Activated naive CD4-positive, alpha-beta T cell (primary cell): ENCODE measurements at regions not wholly inside any gene's neighbourhood (a gene's known extent, or its start where the extent isn't known, plus 50 kb on each side); places are given as distances from the start of the nearest gene placed in this dataset.

Experiments used
- DNase-seq, 4 experiments: peaks; one replicate each; lab custom pipeline; 2025; lab: John Stamatoyannopoulos, UW

DNA sequence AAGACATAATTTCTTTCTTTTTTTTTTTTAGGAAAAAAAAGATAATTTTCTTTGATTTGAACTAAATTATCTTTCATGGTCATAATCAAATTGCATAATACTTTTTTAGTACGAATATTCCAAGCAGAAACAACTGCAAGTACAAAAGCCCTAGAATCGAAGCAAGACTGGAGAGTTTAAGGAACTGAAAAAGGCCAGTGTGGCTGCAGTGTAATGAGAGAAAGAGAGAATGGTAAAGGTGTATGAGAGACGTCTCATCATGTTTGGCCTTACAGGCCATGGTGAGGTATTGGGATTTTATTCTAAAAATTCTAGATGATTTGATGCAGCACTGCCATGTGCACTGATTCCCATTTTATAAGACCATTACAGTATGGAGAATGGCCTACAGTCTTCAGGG is 180.9 kb downstream of the SUCNR1 start:
- DNase-seq: no peak

DNA sequence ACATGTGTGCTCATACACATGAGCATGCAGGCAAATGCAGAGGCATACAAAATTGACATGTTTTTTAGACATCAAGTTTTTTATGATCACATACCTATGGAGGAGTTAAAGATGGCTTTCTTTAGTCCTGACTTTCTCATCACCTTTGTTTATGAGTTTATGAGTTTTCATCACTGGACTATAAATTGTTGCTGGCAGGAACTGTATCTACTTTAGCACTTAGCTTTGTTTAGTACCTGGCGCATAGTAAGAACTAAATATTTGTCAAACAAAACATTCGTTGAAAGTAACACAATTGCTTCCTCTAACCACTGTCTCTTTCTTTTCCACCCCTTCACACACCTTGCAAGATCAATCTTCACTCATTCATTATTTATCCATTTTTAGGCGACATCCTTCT is 182.6 kb downstream of the SUCNR1 start:
- no peak for DNase-seq

DNA sequence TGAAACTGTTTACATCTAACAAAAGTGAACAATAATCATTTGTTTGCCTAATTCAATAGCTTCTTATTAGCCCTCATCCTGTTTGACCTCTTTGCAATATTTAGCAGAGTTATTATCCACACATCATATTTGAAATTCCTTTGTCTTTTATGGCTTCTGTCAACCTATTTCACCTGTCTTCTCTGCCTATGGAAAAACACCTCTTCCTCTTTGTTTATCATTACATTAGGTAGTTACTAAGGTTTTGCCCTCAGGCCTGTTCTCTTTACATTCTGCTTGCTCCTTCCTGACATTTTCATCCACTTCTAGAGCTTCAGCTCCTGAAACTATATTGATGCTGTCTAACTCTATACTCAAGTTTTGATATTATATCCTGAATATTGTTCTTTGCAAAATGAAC is 183.0 kb downstream of the SUCNR1 start:
- no peak for DNase-seq

DNA sequence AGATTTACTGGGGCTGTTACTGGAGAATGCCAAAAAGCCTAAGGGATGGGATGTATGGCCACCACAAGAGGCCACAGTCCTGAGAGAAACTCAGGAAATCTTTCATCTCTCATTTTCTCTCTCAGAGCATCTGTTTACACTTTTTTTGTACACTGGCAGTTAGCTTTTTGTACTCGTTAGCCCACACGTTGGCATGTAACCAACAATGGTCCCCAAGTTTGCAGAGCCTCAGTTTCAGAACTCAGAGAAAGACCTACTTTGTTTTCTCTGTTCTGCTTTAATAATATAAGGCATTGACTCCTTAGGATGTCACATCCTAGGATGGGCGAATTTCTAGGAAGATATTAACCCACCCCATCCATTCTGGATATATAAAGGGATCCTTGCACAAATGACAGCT is 183.5 kb downstream of the SUCNR1 start:
- DNase-seq: no peak

DNA sequence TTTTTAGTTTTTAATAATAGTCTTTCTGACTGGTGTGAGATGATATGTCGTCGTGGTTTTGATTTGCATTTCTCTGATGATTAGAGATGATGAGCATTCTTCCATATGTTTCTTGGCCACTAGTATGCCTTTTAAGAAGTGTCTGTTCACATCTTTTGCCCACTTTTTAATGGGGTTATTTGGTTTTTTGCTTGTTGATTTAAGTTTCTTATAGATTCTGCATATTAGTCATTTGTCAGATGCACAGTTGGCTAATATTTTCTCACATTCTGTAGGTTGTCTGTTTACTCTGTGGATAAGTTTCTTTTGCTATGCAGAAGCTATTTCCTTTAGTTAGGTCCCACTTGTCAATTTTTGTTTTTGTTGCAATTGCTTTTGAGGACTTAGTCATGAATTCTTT is 185.4 kb downstream of the SUCNR1 start:
- DNase-seq: no peak

DNA sequence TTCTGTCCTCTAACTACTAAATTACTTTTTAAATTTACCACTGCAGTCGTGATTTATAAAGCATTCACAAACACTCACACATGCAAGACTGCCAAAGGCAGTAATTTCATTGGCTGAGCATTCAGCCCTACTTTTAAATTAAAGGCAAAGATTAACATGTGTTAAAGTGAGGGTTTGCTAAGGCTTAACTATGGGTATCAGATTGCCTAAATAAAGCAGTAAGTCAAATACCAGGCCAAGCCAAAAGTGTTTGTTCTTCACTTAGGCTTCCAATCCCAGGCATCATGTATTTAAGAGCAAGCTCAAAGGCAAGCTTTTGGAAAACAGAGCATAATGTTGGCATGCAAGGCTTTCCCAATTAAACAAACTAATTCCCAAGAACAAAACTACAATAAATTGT is 187.3 kb downstream of the SUCNR1 start:
- DNase-seq: no peak

DNA sequence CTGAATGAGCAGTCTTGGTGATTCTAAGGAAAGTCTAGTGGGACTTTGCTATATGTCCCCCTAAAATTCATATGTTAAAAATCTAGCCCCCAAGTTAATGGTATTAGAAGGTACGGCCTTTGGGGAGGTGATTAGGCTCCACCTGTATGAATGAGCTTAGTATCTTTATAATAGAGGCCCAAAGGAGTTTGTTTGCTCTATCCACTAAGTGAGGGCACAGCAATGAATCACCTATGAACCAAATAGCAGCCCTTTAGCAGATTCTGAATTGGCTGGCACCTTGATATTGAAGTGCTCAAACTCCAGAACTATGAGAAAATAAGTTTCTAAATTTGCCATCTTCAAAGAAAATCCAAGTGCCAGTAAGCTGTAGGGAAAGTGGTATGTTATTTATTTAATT is 187.9 kb downstream of the SUCNR1 start:
- no peak for DNase-seq

DNA sequence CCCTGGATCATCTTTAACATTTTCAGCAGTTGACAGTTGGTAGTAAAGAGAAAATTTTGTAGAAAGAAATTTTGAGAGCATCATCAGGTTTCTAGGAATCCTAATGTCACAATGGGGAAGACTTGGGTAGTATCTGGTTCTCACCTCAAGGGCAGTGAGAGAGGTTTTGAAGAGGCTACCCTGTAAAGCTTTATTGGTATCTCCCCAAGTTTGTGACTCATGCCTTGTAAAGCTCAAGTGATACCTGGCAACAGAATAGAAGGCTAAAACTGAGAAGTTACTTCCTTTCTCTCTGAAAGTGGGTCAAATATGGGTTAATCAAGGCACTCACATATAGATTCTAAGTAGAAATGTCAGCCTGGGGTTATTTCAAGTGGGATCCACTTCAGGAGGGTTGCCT is 196.4 kb downstream of the SUCNR1 start:
- no peak for DNase-seq

DNA sequence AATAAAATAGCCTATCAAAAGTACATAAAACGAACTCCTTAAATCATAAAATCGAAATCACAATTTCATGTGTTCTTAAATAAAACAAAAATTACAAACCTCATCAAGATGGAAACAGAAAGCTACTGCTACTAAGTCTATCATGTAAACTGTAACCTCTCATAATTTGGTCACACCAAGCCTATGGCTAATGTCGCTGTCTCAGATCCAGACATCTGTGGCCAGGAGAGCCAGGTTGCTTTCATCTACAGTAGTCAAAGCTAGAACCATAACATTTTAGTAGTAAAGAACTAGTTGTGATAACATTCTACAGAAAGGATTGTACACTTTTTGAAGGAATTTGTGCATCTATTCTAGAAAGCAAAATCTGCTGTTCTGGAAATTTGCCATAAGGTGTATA is 197.4 kb upstream of the MBNL1 start:
- DNase-seq: no peak

DNA sequence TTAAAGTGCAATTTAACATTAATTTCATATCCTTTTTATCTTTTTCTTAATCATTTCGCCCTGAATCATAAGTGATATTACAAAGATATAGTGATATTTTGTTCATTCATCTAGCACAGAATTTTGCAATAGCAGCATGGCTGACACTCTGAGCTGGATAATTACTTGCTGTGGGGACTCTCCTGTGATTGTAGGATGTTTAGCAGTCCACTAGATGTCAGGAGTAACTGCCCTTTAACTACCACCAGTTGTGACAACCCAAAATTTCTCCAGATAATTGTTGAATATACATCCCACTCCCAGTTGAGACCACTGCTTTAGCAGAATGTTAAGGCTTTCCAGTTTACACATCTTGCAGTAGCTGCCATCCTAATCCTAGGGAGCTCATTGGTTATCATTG is 196.8 kb upstream of the MBNL1 start:
- DNase-seq: no peak

DNA sequence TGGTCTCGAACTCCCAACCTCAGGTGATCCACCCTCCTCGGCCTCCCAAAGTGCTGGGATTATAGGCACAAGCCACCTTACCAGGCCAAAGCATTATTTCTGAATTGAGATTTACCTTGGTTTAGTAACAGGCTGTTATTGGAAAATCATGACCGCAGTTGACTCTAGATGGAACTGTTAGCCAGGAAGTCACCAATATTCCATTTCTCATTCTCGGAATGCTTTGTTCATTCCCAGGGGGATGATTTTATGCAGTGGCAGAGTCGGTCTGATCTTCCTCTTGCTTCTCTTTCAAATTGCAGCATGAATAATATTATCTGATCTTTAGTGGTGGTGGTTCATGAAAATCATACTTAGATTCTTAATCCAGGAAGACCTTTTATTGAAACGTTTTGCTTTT is 195.5 kb upstream of the MBNL1 start:
- DNase-seq: no peak

DNA sequence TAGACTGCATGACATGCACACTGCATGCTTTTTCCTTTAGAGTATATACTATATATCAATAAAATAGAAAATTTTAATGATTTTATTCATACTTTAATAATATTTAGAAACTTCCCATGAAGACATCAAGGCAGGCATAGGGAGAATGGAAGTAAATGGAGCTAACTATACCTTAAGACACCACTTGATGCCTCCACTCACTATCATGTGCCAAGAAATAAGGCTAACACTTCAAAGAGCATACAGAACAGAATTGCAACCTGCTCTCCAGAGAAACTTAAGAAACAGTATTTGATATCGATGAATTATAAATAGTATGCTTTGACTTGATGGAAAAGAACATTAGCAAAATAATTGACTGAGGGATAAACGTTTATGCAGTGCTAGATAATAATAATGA is 192.6 kb upstream of the MBNL1 start:
- no peak for DNase-seq

DNA sequence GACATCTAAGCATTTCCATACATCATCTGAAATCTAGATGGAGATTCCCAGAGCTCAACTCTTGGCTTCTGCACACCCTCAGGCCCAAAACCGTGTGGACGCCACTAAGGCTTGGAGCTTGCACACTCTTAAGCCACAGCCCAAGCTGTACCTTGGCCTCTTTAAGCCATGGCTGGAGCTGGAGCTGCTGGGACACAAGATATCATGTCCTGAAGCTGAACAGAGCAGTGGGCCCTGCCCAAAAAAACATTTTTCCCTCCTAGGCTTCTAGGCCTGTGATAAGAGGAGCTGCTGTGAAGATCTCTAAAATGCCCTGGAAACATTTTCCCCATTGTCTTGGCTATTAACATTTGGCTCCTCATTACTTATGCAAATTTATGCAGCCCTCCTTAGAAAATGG is 188.7 kb upstream of the MBNL1 start:
- no peak for DNase-seq

DNA sequence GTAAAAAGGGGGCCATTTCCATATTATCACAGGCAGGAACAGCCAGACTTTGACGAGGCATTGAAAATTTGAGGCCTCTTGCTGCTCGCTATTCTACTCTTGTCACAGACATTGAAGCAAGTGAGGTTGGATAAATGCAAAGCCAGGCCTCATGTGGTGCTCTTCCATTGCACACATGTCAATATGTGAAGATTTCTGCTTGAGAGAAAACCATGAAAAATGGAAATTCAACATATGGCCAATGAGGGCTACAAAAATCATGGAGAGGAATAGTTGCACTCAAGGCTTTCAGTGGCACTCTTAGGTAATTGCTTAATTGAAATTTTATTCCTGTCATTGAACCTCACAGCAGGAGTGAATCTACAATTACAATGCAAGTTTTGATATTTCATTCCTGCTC is 185.6 kb upstream of the MBNL1 start:
- no peak for DNase-seq

DNA sequence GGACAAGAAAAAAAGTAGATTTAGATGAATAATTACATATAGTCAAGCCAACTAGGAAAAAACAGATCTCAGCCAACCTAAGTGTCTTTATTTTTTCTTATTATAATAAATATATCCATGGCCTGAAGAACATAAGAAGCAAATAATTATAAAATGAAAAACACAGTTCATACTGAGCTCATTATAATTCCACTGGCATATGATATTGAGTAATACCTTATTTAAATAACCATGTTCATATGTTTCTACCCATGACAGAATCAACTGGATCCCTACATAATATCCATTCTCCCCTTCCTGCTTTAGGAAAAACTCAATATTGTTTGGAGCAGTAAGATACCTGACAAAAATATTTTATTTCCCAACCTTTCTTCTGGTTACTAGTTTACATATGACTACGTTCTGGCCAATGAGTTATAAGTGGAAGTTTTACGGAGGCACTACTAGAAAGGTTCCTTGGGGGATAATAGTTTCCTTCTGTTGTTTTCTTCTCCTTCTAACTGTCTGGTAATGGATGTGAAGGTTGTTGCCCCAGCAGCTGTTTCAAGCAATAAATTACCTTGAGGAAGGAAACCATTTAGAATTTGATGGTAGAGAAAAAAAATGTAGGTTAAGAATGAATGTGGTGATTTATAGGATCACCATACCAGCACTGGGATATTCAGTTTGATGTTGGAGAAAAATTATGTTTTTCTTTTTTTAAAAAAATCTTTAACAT is 184.1 kb upstream of the MBNL1 start:
- DNase-seq: no peak

DNA sequence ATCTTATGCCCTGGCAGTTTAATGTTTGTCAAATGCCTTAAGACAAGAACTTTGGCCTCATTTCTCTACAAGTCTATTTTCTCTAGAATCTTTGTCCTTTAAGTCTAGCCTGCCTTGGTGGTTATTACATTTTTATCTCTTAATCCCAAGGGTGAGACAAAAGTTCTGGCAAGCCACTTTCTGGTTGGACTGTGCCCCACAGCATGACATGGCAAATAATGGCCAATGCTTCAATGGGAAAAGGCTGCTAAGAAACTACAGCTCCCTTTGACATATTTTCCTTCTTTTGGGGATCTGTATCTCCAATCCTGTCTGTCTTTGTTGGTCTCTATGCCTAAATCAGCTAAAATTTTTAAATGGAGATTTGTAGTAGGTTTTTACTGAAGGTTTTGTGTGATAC is 181.6 kb upstream of the MBNL1 start:
- no peak for DNase-seq

DNA sequence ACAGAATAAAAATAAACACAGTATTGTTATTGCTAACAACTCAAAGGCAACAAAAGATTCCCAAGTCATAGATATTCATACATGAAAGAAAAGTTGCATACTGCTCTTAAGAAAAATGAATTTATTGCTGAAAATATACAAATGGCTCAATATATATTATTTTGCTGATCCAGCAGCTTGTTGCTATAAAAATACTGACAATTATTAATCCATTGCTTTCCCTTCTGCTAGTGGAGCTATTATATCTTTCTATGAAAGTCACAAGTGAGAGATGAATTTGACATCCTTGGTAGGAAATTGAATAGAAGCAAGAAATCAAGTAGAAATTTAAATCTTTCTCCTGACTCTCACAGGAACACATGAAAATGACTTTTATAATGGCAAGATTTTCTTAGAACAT is 179.2 kb upstream of the MBNL1 start:
- no peak for DNase-seq

DNA sequence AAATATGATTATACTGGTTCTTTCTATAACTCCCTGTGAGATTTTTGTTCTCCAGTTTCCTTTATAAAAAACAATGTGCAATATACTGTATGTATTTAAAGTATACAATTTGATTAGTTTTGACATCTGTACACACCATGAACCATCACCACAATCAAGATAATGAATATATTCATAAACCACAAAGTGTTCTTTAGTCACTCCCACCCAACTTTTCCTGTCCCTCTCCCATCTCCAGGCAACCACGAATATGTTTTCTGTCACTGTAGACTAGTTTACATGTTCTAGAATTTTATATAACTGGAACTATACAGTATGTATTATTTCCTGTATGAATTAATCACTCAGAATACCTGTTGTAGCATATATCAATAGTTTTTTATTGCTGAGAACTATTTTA is 177.0 kb upstream of the MBNL1 start:
- no peak for DNase-seq

DNA sequence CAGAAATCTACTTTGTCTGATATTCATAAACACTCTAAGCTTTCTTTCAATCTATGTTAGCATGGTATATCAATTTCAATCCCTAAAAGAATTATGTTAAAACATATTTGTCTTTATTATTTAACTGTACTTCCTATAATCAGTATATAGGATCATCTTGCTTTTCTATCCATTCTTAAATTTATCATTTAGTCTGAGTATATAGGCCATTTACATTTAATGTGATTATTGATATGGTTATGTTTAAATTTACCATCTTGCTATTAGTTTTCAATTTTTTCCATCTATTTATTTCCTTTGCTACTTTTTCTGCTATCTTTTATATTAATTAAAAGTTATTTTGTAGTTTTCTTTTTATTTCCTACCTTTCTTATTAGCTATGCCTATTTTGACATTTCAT is 174.8 kb upstream of the MBNL1 start:
- DNase-seq: no peak

DNA sequence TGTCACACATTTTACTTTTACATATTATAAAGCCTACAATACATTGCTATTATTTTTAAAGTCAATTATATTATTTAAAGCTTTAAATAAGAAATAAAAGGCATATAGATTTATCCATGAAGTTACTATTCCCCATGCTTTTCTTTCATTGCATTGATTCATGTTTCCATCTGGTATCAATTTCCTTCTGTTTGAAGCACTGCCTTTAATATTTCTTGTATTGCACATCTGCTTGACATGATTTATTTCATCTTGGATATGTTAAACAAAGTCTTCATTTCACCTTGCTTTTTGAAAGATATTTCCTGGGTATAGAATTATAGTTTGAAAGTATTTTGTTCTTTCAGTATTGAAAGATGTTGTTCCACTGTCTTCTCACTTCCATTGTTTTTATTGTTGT is 174.3 kb upstream of the MBNL1 start:
- no peak for DNase-seq

DNA sequence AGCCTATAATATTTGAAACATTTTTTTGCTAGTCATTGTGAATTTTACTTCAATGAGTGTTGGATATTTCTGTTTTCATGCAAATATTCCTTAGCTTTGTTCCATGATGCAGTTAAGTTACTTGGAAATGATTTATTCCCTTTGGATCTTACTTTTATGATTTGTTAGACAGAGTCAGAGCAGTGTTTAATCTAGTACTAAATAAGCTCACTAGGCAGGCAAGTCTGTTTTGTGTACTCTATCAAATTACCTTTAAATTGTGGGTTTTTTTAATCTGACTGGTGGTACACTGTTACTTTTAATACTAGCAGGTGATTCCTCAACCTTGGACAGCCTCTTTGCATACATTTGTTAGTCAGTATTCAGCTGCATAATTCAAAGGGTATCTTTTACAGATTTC is 173.3 kb upstream of the MBNL1 start:
- DNase-seq: no peak

DNA sequence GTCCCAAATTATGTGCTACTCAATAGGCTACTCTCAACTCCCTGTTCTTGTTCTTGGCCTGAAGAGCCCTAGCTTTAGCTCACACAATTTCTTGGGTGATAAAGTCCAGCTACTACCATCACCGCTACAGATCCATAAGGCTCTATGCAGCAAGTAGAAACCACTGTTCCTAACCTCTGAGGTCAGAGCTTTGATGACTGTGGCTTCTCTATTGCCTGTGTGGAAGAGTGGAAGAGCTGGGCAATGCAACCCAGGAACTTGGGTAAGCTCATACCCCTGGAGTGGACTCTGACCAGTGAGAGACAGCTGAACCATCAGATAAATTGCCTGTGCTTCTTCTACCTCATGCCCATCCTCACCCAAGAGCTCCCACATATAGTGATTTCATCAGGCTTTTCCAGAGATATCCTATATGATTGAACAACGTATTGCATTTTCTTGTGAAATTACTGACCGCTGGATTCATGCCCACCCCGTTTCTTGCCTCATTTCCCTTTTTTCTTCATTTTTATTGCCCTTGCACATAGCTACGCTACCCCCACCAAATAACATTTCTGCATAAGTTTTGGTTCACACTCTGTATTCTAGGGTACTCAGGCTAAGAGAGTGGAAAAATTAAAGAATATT is 172.3 kb upstream of the MBNL1 start:
- no peak for DNase-seq

DNA sequence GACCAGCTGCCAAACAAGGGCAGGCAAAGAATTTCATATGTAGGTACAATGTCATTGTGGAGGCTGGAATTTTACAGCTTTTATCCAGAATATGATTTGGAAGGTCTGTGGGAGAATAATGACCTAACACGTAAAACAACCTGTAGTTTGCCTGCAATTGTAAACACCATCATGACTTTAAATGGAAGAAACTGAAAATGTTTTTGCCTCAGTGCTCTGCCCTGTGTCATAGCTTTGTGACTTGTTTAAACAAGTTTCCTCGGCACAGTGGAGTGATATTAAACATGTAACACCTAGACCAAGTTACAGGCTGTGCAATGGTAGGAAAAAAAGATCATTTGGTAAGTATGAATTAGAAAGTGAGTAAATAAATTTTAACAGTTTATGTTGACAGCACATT is 171.6 kb upstream of the MBNL1 start:
- no peak for DNase-seq

DNA sequence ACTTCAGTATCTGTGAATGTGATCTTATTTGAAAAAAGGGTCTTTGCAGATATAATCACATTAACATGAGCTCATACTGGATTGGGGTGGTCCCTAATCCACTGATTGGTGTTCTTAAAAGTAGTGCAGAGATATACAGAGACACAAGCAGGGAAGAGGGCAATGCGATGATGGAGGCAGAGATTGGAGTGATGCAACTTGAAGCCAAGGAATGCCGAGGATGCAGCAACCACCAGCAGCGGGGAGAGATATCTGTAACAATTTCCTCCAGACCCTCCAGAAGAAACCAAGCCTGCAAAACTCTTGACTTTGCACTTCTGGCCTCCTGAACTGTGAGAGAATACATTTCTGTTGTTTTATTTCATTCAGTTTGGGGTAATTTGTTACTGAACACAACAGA is 171.0 kb upstream of the MBNL1 start:
- no peak for DNase-seq
